AML-193 (cell line): ENCODE measurements at regions not wholly inside any gene's neighbourhood (a gene's known extent, or its start where the extent isn't known, plus 50 kb on each side); places are given as distances from the start of the nearest gene placed in this dataset.
"Not testable (repeated sequence)": the region's sequence is repeated elsewhere in the genome, so short reads cannot be mapped to it uniquely, and the experiment has no call there.

Source experiments
- DNase-seq, 2 experiments: peaks; one replicate each; lab custom pipeline; 2025; lab: John Stamatoyannopoulos, UW

DNA sequence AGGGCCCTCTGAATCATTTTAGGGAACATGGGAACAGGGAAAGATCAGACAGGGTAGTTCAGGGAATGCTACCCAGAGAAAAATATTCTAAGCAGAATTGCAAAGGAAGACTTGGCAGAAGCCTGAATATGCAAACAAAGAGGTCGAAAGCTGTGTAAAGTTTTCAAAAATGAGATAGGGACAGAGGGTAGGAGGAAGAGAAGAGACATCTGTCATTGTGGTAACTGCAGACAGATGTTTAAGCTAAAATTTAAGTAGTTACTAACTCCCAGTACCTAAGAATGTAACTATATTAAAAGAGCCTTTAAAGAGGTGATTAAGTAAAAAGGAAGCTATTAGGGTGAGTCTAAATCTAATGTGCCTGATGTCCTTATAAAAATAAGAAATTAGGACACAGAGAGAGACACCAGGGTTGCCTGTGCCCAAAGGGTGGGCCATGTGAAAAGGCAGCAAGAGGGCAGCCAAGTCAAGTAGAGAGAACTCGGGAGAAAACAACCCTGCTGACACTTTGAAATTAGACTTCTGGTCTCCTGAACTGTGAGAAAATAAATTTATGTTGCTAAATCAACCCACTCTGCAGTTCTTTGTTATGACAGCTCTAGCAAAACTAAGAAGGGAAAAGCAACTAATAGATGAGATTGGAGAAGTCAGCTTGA, 1647.4 kb upstream of the C9orf72 start:
- DNase-seq: no peak

DNA sequence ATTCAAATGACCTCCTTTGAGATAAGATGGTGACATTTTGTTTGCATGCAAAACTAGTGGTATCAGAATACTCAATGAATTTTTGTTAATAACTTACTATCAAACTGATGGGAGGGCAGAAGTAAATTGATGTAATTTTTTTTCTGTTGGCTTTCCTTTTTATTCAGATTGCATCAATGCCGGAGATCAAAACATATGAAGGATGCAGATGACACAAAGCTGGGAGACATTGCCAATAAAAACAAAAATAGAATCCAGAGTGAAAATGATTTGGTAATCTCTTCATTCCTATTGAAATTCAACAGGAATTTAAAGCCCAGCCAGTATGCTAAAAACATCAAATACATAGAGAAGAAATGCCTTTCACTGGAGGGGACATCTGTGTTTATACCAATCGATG, 1655.3 kb upstream of the C9orf72 start:
- DNase-seq: no peak

DNA sequence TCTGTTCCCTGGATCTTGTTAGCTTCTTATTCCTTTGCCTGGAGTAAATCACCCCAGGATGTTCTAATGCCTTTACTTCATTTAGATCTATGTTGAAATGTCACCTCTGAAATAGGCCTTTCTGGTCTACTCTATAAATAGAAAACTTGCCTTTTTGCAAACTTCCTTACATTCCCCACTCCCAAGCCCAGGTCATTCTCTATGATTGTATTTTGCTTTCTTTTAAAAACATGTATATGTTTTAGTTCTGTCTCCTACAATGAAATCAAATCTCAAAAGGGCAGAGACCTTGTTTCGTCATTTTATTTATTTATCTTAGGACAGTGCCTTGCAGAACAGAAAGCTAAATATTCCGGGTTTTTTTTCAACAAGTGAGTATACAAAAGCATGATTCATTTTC, 1657.7 kb upstream of the C9orf72 start:
- DNase-seq: no peak

DNA sequence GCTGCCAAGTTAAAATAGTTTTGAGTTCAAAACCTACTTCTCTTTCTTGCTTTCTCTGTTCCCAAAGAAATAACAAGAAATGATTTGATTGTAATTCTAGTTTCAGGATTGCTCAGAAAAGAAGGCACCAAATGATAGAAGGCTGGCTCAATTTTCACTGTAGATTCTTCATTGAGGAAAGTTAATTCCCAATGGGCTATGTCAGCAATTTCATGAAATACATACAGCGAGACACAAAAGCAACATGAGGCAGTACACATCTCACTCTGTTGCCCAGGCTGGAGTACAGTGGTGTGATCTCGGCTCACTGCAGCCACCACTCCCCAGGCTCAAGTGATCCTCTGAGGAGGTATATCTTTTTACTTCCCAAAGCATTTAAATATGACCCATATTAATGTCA, 1659.9 kb upstream of the C9orf72 start:
- no peak for DNase-seq

DNA sequence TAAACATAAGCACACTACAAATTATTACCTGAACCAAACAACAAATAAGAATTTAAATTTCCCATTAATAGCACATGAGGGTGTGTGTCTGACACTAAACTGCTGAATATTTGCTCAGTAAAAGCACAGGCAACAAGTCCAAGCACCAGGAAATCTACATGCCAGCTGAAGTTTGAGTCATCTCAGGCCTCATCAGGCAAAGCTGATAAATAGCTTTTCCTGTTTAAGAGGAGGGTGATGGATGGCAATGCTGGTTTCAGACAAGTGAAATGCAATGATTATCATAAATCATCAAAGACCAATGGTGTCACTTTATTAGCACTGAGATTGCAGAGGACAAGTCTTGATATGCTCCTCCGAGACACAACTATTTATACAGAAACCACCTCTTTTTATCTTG, 1668.0 kb upstream of the C9orf72 start:
- DNase-seq: no peak

DNA sequence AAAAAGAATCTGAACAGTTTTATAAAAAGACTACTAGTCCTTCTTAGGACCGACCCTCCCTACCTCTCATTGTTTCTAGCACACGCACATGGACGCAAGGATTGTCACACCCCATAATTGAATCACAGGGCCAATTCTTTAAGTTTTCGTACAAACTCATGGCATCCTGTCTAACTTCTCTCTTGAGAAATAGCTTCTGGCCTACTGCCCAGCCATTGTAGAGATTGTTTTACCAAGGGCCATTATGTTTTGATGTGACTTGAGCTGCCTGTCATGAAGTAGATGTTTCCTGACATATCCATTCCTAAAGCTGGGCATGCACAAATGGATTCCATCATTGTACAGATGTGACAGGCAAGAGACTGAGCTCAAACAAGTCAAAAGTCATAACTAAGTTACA, 1672.1 kb upstream of the C9orf72 start:
- DNase-seq: no peak

DNA sequence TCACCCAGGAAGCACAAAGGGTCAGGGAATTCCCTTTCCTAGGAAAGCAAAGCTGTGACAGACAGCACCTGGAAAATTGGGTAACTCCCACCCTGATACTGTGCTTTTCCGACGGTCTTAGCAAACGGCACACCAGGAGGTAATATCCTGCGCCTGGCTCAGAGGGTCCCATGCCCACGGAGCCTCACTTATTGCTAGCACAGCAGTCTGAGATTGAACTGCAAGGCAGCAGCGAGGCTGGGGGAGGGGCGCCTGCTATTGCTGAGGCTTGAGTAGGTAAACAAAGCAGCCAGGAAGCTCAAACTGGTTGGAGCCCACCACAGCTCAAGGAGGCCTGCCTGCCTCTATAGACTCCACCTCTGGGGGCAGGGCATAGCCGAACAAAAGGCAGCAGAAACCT, 1697.1 kb upstream of the C9orf72 start:
- not testable (repeated sequence) for DNase-seq

DNA sequence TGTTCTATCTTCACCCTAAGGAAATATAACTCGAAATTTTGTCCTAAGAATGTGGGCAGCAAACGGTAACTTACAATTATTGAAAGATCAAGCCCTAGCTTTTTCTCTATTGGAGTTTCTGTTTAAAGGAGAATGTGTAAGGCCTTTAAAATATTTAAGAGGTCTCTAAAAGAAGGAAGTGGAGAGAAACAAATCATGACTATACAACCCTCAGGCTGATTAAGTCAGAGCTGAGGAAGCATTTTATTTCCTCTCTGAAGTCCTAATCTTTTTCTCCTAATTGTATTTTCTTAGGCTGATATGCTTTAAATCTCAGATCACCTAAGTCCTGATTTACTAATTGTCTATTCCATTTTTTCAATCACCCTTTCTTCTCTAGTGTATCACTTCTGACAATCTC, 1708.8 kb upstream of the C9orf72 start:
- DNase-seq: peak; percentile 3 to 14

DNA sequence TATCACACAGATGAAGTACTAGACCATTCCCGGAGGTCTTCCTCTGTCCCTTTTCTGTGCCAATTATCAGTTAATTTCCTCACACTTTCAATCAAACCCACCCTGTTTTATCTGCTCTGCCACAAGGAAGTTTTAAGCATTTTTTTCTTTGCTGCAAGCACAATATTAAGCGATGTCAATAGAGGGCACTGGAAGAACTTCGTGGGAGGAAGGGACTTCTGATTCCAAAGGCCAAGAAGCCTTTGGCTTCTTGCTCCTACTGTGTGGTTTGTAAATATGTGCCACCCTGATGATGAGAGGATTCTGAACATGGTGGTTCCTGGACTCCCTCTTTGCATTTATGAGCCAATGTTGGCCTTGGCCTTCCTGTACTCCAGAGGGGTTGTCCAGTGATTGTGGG, 1712.5 kb upstream of the C9orf72 start:
- no peak for DNase-seq

DNA sequence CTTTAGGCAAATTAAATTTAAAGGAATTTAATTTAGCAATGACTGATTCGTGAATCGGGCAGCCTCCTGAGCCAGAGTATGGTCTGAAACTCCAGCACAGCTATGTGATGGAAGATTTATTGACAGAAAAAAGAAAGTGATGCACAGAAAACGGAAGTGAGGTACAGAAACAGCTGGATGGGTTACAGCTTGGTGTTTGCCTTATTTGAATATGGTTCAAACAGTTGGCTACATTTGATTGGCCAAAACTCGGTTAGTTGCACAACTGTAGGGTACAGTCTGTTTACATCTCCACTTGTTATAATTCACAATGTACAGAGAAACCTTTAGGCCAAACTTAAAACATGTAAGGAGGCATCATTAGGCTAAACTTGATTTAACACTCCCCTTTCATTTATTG, 1716.1 kb upstream of the C9orf72 start:
- DNase-seq: no peak

DNA sequence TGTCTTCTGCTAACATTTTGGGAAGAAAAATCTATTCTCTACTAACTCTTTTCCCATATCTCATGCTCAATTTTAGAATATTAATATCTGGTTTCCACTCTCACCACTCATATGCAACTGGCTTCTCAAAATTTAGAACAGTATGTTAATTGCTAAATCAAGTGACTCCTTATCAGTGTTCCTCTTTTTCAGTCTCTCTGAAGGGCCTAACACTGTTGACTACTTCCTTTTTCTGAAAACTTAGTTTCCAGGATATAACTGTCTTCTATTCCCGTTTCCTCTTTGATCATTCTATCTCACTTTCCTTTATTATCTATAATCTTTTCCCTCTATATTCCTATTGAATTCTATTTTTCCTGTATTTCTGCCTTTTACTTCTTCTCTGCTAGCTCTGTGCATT, 1717.2 kb upstream of the C9orf72 start:
- peak; percentile 82 to 87 for DNase-seq

DNA sequence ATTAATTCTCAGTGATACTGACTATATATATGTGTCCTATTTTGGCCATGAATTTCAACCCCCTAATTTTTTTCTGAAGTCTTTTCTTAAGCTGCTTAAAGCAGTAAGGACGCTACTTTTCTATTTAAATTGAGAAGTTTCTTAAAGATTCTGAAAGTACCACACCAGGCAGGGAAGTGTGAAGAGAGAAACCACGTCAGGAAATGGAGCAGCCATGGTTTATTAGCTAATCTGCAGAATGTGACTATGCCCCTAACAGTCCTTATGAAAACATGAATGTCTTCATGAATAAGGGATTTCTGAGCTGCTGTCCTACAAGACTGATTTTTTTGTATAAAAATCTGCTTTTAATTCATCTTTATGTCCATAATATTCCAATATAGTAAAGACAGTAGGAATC, 1724.3 kb upstream of the C9orf72 start:
- DNase-seq: peak; percentile 43 to 58

DNA sequence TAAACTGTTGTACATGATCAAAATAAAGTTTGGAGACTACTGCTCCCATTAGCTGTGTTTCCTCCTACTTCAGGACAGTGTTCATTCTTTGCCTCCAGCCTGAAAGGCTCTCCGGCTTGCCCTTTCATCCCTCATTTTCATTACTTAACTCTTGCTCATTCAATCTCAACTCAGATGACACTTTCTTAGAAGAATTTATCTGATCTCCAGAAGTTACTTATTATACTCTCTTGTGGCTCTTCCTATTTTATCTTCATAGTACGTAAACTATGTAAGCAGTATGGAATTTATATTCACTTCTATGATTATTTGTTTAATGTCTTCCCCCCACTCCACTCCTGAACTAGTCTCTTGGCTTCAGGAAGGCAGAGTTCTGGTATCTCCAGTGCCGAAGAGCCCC, 1737.9 kb upstream of the C9orf72 start:
- no peak for DNase-seq

DNA sequence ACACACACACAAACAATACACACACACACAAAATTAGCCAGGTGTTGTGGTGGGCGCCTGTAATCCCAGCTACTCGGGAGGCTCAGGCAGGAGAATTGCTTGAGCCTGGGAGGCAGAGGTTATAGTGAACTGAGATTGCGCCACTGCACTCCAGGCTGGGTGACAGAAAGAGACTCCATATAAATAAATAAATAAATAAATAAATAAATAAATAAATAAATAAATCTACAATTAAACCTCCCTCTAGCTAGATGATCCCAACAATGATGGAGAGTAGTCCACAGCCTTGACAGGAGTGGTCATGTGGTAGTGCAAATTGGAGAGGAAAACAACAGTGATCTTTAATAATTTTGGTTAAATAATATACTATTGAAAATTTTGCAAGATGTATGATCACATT, 1739.0 kb upstream of the C9orf72 start:
- DNase-seq: no peak

DNA sequence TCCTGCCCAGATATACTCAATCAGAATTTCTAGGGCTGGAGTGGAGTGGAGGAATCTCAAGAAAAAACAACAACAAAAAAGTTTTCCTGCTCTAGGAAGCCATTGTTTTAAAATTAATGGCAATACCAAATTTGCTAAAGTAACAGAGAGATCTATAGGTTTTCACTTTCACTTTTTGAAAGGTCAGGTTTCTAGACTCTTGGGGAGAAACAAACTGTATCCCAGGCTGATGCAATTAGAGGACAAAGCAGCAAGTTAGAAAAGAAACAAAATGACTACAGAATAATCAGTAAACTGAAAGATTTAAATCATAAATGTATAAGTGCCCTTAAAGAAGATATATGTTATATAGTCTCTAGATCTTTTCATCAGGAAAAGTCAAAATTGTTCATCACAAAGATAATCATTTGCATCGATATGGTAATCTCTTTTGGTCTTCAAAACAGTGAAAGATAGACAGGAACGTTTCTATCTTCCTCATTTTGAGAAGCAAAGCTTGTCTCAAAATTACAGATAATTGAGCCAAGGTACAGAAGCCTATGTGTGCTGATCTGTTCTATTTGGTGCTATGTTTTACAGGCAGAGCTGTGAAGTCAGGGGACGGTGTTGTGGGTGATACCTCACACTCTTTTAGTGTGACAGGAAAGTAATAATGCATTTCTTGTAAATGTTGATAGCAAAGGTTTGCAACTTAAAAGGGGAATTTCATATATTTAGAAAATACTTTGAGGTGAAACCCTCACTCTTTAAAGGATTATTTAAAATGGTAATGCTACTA, 1746.6 kb upstream of the C9orf72 start:
- DNase-seq: no peak

DNA sequence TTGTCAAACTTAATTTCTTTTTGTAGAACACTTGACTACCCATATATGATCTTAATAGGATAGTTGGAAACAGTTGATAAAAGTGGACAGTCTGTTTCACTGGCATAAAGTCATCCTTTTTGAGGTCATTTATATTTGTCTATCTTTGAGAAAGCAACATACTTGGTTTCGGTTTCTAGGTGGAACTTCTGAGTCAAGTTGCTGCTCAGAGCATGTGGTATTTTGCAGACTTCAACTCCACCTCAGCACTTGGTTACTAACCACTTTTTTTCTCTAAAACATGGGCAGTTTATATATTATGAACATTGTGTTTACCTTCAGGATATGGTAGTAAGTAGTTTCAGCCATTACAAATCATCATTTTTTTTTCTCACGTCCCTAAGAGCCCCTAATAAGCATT, 1749.0 kb upstream of the C9orf72 start:
- DNase-seq: no peak

DNA sequence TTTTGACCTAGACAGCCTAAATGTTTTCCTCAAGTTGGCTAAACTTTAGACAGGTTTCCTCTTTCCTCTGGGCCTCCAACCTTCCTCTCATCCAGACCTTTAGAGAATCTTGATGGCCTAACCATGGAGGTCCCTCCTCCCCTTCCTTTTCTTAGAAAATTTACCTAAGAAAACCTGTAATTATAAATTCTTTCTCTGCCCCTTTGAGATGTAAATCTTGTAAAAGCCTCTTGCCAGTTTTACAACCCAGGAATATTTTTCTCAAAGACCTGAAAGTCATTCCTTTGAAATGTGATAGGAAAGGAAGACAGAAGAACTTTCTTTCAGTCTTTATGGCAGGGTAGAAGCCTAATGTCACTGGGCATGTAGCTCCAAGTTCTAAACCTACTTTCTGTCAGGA, 1752.6 kb upstream of the C9orf72 start:
- DNase-seq: no peak

DNA sequence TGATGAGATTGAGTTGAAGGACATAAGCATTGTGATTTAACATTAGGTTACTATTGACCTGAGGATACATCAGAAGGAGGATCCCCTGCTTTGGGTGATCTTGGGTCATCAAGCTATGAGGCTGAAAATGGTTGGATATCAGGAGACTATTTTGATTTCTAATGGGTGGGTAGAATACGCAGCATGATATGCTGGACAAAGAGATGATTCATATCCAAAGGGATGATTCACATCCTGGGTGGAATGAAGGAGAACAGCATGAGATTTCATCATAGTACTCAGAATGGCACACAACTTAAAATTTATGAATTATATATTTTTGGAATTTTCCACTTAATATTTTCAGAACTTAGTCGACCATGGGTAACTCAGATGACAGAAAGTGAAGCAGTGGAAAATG, 1759.5 kb upstream of the C9orf72 start:
- no peak for DNase-seq

DNA sequence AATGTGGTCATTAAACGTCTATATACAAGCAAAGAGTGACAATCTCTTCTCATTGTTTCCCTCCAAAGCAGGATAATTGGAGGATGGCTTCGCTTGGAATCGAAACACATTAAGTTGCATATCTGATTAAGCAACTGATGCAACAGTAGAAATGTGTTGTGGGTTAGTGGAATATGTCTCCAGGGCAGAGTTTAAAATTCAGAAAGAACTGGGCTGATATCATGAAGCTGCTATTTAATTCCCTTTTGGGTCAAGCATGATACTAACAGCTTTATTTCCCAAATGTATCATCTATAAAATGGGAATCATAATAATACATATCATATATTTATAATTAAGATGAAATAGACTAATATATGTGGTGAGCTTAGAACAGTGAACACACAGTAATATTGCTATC, 1763.0 kb upstream of the C9orf72 start:
- no peak for DNase-seq

DNA sequence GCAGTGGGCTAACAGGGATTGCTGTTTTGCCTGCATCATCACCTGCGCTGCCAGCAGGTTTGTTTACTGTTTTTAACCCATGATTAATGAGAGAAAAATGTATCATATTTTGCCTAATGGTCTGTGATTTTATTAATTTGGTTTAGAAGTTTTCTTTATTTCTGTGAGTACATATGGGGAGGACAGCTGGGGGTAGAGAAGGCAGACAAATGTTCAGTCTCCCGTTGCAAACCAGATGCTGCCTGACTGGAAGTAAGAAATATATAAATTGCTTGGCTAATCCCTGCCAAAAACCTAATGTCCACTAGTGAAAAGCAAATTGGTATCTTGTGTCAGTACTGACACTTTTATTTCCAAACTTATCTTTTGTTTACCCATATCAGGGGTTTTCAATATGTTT, 1766.1 kb upstream of the C9orf72 start:
- DNase-seq: no peak

DNA sequence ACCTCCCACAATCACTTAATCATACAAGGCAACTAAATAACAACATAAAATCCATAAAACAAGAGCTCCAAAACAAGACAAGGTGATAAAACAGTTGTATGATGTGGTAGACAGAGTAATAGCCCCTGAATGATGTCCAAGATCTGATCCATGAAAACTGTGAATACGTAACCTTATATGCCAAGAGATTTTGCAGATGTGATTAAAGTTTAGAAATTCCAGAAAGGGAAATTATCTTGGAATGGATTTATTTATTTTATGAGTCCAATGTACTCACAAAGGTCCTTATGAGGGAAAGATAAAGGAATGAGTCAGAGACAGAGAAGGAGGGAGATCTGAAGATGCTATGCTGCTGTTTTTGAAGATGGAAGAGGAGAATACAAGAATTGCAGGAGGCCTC, 1775.7 kb upstream of the C9orf72 start:
- no peak for DNase-seq

DNA sequence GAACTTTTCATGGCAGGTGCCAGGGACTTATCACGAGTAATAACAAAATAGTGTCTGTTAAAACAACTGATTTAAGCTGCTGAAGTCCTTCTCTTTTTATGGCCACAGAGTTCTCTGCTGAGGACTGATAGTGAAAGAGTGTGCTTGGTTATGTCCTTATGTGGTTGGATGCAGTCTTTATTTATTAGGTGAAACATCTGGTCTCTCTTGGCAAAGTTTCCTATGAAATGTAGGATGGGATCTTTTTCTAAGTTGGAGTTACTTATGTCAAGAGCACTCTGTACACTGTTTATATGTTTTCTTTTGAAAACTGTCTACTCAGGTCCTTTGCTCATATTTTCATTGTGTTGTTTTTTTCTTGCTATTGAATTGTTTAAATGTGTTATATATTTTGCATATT, 1816.1 kb upstream of the C9orf72 start:
- DNase-seq: no peak

DNA sequence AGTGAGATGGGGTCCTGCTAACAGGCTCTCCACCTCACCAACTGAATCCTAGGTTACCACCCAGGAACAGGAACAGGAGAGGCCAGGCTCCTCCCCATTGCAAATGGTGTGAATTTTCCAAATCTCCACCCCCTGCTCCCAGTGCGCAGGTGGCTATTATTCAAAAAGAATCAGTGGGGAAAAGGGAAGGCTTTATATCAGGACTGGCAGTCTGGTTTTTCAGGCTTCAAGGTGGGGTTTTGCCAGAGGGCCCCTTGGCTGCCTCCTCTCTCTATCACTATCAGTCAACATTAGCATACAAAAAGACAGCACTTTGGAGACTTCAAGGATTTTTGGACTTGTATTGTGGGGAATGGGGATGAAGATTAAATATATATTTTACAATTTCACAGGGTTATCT, 1817.6 kb upstream of the C9orf72 start:
- no peak for DNase-seq

DNA sequence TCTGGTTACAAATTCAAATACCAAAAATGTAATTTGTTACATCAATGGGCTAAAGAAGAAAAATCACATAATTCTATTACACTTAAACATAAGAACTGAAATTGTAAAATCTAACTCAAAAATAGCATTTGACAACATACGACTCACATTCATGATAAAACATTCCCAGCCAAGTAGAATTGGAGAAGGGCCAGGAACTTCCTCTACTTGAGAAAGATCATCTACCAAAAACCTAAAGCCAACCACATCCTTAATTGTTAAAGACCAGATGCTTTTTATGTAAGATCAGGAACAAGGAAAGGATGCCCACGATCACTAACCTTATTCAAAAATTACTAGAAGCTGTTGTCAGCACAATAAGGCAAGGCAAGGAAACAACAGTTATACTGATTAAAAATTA, 1819.8 kb upstream of the C9orf72 start:
- no peak for DNase-seq
